ENCODE measurements at regions not wholly inside any gene's neighbourhood (a gene's known extent, or its start where the extent isn't known, plus 50 kb on each side); places are given as distances from the start of the nearest gene placed in this dataset.
A peak's percentile ranks its signal among the peaks of the same experiment; 100 is the strongest.
"Not testable (repeated sequence)": the region's sequence is repeated elsewhere in the genome, so short reads cannot be mapped to it uniquely, and the experiment has no call there.

DNA sequence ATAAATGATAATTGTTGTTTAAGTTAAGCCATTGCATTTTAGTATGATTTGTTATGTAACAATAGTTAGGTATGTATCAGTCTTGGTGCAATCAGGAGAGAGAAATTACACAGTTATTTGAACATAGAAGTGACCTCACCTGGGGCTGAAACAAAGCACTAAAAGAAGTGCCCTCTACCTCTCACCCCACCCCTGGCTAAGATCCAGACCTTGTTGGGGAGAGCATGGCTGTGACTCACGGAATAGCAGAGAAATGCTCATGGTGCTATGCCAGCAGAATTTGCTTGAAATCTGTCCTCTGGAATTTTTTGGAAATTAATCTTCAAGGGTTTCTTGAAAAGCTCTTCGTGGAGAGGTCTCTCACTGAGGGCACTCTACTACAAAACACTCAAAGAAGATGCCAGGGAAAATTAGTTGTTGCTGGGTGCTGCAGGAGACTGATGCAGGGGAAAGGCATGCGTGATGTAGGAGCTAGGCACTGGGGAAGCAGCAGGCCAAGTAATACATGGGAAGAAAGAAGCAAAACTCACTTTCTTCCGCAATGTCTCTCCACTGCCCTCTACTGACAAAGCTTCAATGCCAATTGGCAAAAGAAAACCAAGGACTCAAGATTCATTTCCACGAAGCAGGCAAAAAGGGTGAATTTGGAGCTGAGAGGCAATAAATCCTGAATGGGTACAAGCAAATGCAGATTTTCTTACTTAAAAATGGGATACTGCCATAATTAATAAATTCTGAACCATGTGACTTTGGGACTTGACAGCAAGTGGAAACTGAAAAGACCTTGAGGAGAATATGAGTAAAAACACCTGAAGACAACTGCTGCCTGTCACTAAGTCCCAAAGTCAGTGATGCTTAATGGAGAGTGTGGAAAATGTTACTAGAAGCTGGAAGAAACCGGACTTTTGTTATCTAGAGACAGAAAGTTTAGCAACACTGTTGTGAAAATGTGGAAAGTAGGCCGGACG is 136.3 kb upstream of the ZNF184 start:
- TF ChIP-seq ZFX (IDR thresholded peaks at IDR 0.05) (no peak), CTCF (conservative IDR thresholded peaks at IDR 0.05) (peak; percentile 97)
- H3K27ac ChIP-seq: no peak overlapping the region

GRCh38 chr6:27605401-27606342 is 132.8 kb upstream of the ZNF184 start:
- TF ChIP-seq CTCF (conservative IDR thresholded peaks at IDR 0.05) (no peak), ZFX (IDR thresholded peaks at IDR 0.05) (no peak)
- H3K27ac ChIP-seq: peak overlapping the region; percentile 6; the same call in 1 of the 2 replicates

- TF ChIP-seq ZFX (IDR thresholded peaks at IDR 0.05): no peak
- TF ChIP-seq CTCF (conservative IDR thresholded peaks at IDR 0.05): no peak
- H3K27ac ChIP-seq: peak overlapping the region; percentile 6; the same call in 1 of the 2 replicates
Observed at GRCh38 chr6:27604986-27605385, 132.1 kb upstream of the ZNF184 start.

DNA sequence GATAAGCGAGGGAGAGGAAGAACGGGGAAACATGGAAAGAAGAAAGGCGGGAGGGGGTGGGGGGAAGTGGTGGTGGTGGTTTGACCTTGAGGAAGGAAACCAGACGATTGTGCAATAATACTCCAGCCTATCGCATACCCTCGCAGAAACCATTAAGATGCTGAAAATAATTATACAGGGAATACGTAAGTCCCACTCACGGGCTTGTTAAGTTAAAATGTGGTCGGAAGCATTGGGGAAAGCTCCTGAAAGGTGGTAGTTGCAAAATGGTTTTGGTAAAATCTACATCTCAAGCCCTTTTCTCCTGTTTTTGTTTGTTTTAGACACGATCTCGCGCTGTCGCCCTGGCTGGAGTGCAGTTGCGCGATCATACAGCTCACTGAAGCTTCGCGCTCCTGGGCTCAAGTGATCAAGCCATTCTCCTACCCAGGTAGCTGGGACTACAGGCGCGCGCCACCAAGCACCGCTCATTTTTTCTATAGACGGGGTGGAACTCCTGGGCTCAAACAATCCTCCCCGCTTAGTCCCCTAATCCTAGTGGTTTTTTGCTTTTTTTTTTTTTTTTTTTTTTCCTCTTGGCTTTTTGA is 128.9 kb upstream of the ZNF184 start:
- TF ChIP-seq ZFX (IDR thresholded peaks at IDR 0.05) (no peak), CTCF (conservative IDR thresholded peaks at IDR 0.05) (no peak)
- no peak overlapping the region for H3K27ac ChIP-seq

GRCh38 chr6:27599859-27600532 is 127.1 kb upstream of the ZNF184 start:
- H3K27ac ChIP-seq: peak overlapping the region; percentile 16; the same call in 1 of the 2 replicates
- TF ChIP-seq ZFX (IDR thresholded peaks at IDR 0.05) (no peak), CTCF (conservative IDR thresholded peaks at IDR 0.05) (no peak)

DNA sequence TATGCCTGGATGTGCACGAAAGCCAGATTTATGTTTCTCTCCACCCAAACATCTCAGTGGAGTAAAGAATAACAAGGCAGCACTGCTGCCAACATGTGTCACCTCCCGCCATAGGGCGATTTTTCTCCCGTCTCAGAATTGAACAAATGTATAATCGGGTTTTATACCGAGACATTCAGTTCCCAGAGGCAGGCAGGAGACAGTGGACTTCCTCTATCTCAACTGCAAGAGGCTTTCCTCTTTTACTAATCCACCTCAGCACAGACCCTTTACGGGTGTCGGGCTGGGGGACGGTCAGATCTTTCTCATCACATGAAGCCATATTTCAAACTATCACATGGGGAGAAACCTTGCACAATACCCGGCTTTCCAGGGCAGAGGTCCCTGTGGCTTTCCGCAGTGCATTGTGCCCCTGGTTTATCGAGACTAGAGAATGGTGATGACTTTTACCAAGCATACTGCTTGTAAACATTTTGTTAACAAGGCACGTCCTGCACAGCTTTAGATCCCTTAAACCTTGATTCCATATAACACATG is 124.2 kb upstream of the ZNF184 start:
- H3K27ac ChIP-seq: not testable (repeated sequence)

DNA sequence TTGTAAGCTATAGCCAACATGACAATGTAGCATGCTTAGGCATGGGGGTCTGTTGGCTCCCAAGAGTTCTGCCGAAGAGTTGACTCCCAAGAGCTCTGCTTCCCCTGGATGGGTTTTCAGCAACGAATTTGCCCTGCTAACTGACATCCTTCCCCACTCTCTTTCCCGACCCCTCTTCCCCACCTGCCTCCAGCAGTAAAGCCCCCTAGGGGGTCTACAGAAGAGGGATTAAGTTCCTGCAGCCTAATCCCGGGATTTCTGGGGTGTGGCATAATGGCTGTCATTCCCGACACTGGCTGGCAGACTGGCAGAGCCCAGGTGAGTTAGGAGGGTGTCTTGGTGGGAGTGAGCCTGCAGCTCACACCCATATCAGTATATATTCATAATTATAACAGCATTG is 121.0 kb upstream of the ZNF184 start:
- H3K27ac ChIP-seq: no peak overlapping the region
- TF ChIP-seq CTCF (conservative IDR thresholded peaks at IDR 0.05) (no peak), ZFX (IDR thresholded peaks at IDR 0.05) (no peak)
